ENCODE measurements at regions not wholly inside any gene's neighbourhood (a gene's known extent, or its start where the extent isn't known, plus 50 kb on each side); places are given as distances from the start of the nearest gene placed in this dataset.

DNA sequence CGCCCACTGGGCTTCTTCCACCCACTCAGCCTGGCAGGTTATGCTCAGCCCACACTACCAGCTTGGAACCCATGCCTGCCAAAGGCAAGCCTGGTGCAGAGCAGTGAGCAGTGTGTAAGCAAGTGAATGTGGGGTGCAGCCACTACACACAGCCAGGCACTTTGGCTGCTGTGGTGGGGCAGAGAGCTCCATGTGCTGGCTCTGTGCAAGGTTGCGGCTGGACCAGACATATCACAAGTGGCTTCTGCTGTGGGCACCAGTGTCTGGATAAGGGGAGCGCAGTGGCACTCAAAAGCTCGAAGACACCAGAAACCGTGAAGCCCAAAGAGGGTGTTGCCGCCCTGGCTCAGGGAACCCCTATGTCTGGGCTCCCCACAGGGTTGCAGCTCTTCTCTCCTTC, 563.7 kb downstream of the SI start:
- H3K9me3 ChIP-seq: peaks cover 0 to 11% (median 2%) of the 10 kb centered on the region in 4 donors
- H3K4me3 ChIP-seq: no peak overlapping the region
- no peaks in the 10 kb centered on the region for H3K36me3 ChIP-seq
- no peak for DNase-seq
- no peaks in the 10 kb centered on the region for H3K27me3 ChIP-seq
- TF ChIP-seq POLR2AphosphoS5 (IDR thresholded peaks at IDR 0.05): no peak
- TF ChIP-seq, protein P1, sequence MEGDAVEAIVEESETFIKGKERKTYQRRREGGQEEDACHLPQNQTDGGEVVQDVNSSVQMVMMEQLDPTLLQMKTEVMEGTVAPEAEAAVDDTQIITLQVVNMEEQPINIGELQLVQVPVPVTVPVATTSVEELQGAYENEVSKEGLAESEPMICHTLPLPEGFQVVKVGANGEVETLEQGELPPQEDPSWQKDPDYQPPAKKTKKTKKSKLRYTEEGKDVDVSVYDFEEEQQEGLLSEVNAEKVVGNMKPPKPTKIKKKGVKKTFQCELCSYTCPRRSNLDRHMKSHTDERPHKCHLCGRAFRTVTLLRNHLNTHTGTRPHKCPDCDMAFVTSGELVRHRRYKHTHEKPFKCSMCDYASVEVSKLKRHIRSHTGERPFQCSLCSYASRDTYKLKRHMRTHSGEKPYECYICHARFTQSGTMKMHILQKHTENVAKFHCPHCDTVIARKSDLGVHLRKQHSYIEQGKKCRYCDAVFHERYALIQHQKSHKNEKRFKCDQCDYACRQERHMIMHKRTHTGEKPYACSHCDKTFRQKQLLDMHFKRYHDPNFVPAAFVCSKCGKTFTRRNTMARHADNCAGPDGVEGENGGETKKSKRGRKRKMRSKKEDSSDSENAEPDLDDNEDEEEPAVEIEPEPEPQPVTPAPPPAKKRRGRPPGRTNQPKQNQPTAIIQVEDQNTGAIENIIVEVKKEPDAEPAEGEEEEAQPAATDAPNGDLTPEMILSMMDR (IDR thresholded peaks at IDR 0.05): no peak
- TF ChIP-seq POLR2A (IDR thresholded peaks at IDR 0.05): no peak
- no peak for TF ChIP-seq EP300 (IDR thresholded peaks at IDR 0.05)
- 91 to 95% methylated on average over 6 of the region's 6 CpGs for WGBS, 2 donors
- H3K27ac ChIP-seq: no peak overlapping the region
- no peak for ATAC-seq (ENCODE audit: low FRiP score in 2 of 2)
- no peaks in the 10 kb centered on the region for H3K4me1 ChIP-seq

DNA sequence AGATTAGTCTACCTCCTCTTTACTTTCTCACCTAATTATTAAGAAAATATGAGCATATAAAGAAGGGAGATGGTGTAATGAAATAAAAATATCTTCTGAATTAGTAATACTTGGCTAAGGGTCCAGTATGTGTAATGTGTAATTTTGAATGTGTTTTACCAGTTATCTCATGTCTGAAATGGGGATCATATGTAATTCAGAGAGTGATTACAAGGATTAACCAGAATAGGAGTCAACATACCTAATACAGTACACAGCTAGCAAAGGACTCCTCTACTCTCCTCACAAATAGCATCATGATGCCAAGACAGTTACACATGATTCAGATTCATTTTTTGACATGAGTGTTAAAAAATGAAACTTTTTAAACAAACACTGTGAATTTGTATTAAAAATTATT, 570.4 kb downstream of the SI start:
- no peak overlapping the region for H3K27ac ChIP-seq
- no peak overlapping the region for H3K4me3 ChIP-seq
- TF ChIP-seq POLR2AphosphoS5 (IDR thresholded peaks at IDR 0.05) (no peak), POLR2A (IDR thresholded peaks at IDR 0.05) (no peak), EP300 (IDR thresholded peaks at IDR 0.05) (no peak)
- TF ChIP-seq, protein P1 (IDR thresholded peaks at IDR 0.05): no peak
- no peaks in the 10 kb centered on the region for H3K4me1 ChIP-seq
- no peak for ATAC-seq (ENCODE audit: low FRiP score in 2 of 2)
- H3K36me3 ChIP-seq: no peaks in the 10 kb centered on the region
- no peak for DNase-seq
- H3K9me3 ChIP-seq: no peaks in the 10 kb centered on the region
- no peaks in the 10 kb centered on the region for H3K27me3 ChIP-seq

DNA sequence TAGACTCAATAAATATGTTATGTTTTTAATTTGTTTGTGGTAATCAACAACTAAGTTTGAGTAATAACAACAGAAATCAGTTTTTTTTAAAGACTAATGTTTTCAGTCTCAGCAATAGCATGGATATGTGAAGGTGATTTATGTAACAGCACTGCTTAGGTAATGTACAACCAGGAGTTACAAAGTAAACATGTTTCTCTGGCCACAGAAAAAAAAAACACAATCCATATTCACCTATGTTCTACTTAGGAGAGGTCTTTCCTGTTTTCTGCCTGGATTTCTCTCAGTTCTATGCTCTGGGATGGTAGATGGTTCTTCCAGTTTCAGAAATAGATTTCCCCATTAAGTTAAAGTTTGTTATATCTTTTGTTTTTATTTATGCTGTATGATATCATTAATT, 579.4 kb downstream of the SI start:
- DNase-seq: no peak
- Histone ChIP-seq H3K4me3 (no peak overlapping the region), H3K27ac (no peak overlapping the region), H3K27me3 (no peaks in the 10 kb centered on the region), H3K36me3 (no peaks in the 10 kb centered on the region), H3K9me3 (no peaks in the 10 kb centered on the region), H3K4me1 (no peaks in the 10 kb centered on the region)
- ATAC-seq (ENCODE audit: low FRiP score in 2 of 2): no peak
- TF ChIP-seq POLR2AphosphoS5 (IDR thresholded peaks at IDR 0.05) (no peak), POLR2A (IDR thresholded peaks at IDR 0.05) (no peak)
- TF ChIP-seq, protein P1 (IDR thresholded peaks at IDR 0.05): no peak

DNA sequence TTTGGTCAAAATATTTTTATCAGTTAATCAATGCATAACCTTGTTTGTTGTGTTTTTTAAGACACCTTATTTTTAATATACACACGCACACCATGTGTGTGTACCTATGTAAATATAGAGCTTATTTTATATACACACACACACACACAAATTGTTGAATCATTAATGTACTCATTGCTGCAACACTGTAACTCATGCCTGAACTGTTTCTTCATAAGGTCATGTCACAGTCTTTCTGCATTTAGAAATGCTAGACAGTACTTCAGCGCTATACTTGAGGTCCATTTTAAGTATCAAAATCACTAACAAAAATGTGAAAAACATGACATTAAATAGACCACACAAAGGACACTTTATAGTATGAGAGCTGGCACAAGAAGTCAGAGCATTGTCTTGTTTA, 589.4 kb downstream of the SI start:
- H3K27ac ChIP-seq: no peak overlapping the region
- H3K27me3 ChIP-seq: no peaks in the 10 kb centered on the region
- H3K36me3 ChIP-seq: no peaks in the 10 kb centered on the region
- no peak overlapping the region for H3K4me3 ChIP-seq
- TF ChIP-seq, protein P1 (IDR thresholded peaks at IDR 0.05): no peak
- TF ChIP-seq POLR2AphosphoS5 (IDR thresholded peaks at IDR 0.05) (no peak), POLR2A (IDR thresholded peaks at IDR 0.05) (no peak), EP300 (IDR thresholded peaks at IDR 0.05) (no peak)
- 57 to 80% methylated on average over 2 of the region's 2 CpGs for WGBS, 2 donors
- no peak for ATAC-seq (ENCODE audit: low FRiP score in 2 of 2)
- H3K9me3 ChIP-seq: no peaks in the 10 kb centered on the region
- no peak for DNase-seq
- H3K4me1 ChIP-seq: no peaks in the 10 kb centered on the region

DNA sequence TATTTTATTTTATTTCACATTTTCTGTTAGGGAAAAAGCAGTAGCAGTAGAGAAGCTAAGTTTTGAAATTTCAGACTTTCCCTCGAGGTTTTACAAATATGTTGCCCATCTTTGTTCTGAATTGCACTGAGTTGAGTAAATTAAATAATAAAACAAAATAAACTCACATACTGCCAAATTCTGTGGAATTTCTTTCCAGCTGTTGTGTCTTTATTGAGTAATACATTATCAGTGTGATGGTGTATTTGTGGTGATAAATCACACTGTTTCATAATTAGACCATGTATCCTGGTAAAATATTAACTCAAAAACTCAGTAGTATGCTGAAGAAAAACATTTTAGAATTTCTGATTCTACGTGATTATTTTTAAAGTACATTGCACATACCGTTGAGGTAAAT, 592.1 kb downstream of the SI start:
- DNase-seq (no peak), ATAC-seq (ENCODE audit: low FRiP score in 2 of 2) (peak in 1 of 2 donors; percentile 10)
- Histone ChIP-seq H3K27me3 (no peaks in the 10 kb centered on the region), H3K9me3 (no peaks in the 10 kb centered on the region), H3K4me3 (no peak overlapping the region), H3K36me3 (no peaks in the 10 kb centered on the region), H3K27ac (no peak overlapping the region), H3K4me1 (no peaks in the 10 kb centered on the region)
- TF ChIP-seq POLR2AphosphoS5 (IDR thresholded peaks at IDR 0.05) (no peak), EP300 (IDR thresholded peaks at IDR 0.05) (no peak), POLR2A (IDR thresholded peaks at IDR 0.05) (no peak)
- TF ChIP-seq, protein P1 (IDR thresholded peaks at IDR 0.05): no peak
- 72 to 76% methylated on average over 3 of the region's 3 CpGs for WGBS, 2 donors
